Ureter (tissue), 1 donor: ENCODE measurements at regions not wholly inside any gene's neighbourhood (a gene's known extent, or its start where the extent isn't known, plus 50 kb on each side); places are given as distances from the start of the nearest gene placed in this dataset.
"Not testable (repeated sequence)": the region's sequence is repeated elsewhere in the genome, so short reads cannot be mapped to it uniquely, and the experiment has no call there.

Experiments
- DNase-seq: peaks from one replicate; pipeline ENCODE4 v3.0.0-alpha.2; 2020; ENCODE audit warnings: low spot score
- donor health status: DM: yes; HTN: yes; CAD: no.

DNA sequence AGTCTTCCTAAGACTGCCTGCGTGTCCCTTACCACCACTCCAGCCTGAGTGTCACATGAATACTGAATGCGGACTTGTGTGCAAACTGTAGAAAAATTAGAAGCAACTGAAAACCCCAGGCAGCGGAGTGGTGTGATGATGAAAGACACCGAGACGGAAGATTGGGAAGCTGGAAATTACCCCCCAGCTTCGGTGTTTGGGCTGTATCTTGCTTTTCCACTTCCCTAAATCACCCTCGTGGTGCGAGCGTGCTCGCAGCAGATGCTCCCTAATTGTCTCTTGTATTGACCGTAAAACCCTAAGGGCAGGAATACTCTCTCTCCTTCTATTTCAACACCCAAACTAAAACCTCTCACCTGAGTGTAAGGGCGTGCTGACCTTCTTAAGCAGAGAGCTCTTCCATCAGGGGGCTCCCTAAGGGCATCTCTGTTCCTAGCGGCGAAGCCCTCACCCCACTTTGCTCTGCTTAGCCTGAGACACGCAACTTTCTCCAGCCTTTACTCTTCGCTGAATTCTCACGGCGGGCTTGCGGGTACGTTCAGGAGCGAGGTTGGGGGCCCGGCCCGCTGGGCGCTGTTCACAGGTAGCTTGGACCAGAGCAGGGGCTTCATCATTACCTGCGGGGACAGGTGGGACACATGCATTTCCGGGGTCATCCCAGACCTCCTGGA lies 62.4 kb downstream of the CRYBB2 start:
- no peak for DNase-seq

DNA sequence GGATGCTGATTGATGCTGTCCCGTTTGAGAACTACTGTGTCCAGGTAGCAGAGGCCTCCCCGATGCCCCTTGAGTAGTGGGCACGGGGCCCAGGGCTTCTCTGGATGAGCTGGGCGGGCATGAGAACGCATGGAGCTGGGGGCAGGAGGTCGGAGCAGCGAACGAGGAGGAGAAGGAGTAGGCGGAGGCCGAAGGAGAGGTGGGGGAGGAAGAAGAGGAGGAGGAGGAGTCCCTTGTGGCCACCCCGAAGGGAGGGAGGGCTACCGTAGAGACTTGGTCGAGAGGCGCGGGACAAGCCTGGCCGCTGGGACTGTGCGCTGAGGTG lies 62.9 kb downstream of the CRYBB2 start:
- no peak for DNase-seq

DNA sequence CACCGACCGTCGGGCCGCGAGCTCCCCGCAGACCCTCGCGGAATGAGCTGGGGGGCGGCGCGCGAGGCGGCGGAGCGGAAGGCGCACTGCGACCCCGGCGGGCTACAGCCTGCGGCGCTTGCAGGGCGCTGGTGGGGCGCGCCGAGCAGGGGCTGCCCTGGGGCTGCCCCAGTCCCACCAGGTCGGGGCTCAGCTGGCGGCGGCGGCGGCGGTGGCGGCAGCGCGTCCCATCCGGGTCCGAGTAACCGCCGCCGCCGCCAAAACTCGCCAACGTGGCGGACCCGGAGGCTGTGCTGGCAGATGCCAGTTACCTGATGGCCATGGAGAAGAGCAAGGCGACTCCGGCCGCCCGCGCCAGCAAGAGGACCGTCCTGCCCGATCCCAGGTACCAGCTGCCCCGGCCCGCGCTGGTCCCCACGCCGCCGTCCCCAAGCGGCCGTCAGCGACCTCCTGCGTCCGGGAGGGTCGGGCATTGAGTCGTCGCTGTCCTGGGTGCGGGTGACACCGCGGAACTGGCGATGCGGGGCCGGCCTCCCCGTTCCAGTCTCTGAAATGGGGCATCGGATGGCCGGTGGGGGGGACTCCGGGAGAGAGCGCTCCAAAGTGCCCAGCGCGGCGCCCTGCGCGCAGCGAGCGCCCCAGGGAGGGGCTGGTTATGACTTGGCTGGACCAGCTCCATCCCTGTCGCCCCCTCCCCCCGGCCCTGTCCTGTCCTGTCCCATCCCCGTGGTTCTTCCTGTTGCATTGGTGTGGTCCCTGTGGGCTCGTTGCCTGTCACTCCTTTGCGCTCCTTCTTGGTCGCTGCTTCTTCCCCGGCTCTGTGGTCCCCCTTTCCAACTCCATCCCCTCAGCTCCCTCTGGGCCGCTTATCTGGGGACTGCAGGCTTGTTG lies 63.5 kb downstream of the CRYBB2 start:
- DNase-seq: no peak

DNA sequence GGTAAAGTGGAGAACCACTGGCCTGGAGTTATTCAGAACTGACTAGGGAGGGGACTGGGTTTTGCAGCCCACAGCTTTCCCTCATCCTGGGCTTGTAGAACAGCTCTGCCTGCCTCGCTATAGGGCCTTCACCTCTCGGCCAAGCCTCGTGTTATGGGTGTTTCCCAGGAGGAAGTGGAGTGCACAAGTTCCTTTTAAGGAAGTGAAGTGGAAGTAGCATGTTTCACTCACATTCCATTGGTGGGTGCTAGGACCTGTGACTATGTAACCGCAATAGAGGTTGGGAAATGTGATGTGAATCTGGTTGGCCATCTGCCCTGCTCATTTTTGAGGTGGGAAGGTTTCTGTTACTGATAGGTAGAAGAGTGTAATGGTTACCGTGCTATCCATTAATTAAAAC lies 69.0 kb downstream of the CRYBB2 start:
- DNase-seq: not testable (repeated sequence)

DNA sequence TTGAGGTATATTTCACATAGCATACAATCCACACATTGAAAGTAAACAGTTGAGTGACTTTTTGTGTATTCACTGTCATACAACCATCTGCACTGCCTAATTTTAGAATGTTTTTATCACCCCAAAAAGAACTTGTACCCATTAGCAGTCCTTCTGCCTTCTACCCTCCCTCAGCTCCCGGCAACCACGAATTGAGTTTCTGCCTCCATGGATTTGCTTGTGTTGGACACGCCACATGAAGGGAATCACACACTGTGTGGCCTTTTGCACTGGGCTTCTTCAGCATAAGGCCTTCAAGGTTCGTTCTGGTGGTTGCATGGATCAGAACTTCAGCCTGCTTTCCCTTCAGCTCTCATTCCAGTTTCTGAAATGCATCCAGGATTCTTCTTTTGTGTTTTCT lies 82.5 kb downstream of the CRYBB2 start:
- not testable (repeated sequence) for DNase-seq

DNA sequence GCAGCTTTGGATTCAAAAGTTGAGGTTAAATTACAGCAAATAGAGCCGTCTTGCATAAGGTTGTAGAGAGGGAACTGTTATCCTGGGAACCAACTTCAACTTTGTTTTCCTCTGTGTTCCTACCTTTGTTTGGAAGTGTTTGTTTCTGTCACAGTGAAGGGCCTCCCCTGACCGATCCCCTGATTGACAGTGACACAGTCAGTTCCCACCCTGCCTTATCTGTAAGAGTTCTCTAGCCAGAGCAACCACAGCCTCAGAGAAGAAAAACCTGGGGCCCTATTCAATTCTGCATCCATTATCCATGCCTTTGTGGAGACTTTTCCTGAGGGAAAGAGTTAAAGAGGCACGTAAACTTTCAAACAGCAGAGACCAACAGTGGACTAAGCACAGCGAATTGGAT lies 90.1 kb downstream of the CRYBB2 start:
- not testable (repeated sequence) for DNase-seq

DNA sequence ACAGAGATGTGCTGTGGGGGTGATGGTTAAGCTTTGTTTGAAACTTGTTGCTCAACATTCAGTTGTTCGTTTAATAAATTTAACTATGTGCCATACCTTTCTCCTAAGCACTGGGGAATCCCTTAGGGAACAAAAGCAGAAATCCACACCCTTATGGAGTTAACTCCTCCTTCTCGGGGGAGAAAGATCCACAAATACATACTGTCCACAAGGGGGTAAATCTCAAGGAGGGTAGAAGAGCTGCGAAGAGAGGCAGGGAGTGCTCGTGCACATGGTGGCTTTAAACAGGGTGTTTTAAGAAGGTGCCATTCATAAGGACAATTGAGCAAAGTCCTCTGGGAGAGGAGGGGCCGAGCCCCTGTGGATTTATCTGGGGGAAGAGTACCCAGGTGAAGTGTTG lies 92.5 kb downstream of the CRYBB2 start:
- not testable (repeated sequence) for DNase-seq

DNA sequence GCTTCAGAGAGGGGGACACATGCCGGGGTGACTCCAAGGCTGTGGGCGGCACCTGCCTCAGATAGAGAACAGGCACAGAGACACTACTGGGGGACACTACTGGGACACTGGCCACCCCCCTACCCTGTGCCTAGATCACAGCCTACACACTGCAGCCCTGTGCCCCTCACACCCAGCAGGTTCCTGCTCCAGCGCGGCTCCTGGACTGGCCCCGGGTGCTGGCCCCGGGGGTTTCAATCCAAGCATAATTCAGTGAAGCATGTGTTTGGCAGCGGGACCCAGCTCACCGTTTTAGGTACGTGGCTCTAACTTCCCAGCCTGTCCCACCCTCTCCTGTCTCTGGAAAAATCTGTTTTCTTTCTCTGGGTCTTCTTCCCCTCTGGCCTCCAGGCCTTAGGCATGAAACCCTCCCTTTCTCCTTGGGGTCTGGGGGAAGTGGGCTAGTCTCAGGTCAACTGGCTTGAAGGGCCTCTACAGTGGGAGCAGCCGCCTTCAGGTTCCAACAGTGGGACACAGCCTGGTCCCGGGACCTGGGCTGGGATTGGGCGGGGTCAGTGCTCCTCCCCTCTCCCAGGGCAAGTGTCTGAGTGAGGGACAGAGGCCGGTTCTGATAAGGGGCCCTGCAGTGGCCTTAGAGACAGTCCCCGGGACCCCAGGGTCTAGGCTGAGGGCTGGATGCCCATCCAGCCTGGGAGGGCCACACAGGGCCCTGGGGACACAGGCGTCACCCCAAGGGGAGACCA lies 98.8 kb downstream of the CRYBB2 start:
- no peak for DNase-seq

DNA sequence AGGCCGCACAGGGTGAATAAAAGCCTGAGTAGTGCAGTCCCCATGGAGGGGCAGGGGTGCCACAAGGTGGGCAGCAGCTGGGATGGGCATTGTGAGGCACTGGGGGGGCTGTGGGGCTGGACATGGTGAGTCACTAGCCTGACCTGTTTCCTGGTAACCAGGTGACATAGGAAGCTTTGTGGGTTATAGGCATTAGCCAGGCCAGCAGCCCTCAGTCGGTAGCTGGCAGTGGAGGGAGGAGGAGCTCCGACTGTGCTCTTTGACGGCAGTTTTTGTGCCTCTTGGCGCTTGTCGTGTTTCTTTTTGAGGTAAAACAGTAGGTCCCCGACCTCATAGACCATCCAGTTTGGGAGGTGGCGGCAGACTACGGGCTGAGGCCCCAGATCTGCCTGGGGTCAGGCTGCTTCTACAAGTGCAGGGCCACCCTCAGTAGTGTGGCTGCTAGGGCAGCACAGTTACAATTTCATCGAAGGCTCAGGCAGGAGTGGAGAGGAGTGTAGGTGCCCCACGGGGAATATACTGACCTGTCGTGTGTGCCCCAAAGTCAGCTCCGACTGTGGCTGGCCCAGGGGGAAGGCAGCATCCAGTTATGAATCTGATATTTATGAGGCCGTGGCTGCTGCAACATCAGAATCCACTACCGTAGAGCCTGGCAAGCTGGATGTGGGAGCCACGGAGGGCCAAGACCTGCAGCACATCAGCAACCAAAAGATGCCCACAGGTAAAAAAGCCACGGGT lies 107.7 kb downstream of the CRYBB2 start:
- DNase-seq: no peak

DNA sequence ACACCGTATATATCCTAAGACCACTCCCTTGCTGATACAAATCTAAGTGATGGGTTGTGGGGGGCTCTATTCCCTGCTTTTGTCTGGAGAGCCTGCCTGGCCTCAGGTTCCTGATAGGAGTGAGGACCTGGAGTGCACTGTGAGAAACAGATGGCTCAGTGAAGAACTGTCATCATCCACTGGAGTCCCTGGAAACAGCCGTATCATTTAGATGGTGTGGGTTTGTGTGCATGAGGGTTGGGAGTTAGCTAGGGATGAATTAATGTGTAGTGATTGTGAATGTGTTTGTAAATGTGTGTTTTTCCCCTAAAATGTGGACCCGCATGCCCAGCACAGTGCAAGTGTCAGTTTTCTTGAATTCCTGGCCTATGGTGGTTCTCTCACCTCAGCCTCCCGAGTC lies 111.6 kb downstream of the CRYBB2 start:
- no peak for DNase-seq

DNA sequence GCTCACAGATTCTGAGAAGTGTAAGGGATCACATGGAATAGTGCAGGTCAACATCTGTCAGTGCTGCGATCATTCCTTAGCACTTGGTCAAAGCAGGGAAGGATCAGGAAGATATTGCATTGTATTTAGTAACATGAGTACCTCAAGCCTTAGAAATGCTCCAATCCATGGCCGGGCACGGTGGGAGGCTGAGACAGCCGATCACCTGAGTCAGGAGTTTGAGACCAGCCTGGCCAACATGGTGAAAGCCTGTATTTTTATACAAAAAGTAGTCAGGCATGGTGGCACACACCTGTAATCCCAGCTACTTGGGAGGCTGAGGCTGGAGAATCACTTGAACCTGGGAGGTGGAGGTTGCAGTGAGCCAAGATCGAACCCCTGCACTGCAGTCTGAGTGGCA lies 112.5 kb downstream of the CRYBB2 start:
- not testable (repeated sequence) for DNase-seq

DNA sequence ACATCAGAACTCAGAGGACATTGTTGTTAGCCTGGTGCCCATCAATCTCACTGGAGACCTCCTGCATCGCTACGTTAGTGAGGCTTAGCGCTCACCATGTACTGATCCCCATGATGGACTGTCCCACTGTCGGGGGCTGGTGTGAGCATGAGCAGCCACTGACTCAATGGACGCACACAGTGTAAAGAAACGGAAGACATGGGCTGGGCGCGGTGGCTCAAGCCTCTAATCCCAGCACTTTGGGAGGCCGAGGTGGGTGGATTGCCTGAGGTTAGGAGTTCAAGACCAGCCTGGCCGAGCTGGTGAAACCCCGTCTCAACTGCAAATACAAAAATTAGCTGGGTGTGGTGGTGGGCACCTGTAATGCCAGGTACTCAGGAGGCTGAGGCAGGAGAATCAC lies 112.9 kb downstream of the CRYBB2 start:
- DNase-seq: no peak

DNA sequence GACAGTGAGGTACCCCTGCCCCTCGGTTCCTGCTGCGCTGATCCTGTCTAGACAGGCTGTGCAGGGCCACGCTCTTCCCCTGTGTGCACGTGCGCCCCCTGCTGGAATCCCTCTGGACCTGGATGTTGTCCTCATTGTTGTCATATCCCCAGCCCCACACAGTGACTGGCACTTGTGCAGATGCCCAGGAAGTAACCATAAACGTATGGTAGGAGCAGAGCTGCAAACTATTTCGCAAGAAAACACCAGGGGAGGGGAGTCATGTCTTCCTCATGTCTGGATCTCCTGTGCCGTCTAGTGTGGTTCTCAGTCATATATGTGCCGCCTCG lies 114.7 kb downstream of the CRYBB2 start:
- DNase-seq: no peak

DNA sequence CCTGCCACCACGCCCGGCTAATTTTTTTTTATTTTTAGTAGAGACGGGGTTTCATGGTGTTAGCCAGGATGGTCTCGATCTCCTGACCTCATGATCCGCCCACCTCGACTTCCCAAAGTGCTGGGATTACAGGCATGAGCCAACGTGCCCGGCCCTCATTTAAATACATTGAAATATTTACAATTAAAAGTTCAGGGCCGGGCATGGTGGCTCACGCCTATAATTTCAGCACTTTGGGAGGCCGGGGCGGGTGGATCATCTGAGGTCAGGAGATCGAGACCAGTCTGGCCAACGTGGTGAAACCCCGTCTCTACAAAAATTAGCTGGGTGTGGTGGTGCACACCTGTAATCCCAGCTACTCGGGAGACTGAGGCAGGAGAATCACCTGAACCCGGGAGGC lies 115.2 kb downstream of the CRYBB2 start:
- not testable (repeated sequence) for DNase-seq

DNA sequence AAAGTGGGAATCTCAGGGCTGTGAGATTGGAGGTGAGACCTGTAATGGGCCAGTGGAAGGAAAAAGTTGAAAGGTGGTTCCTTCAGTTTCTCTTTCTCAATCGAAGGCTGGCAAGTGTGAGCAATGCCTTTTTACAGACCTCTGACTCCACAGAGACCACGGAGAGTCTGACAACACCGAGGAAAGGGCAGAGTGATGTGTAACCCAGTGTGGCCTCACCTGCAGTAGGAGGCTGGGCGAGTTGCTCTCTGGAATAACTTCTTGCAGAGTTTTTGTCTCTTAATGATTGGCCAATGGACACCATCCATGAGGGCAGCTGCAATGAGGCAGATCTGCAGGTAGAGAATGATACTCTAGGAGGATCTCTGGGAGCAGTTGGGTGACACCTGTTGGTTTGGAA lies 115.8 kb downstream of the CRYBB2 start:
- DNase-seq: not testable (repeated sequence)

DNA sequence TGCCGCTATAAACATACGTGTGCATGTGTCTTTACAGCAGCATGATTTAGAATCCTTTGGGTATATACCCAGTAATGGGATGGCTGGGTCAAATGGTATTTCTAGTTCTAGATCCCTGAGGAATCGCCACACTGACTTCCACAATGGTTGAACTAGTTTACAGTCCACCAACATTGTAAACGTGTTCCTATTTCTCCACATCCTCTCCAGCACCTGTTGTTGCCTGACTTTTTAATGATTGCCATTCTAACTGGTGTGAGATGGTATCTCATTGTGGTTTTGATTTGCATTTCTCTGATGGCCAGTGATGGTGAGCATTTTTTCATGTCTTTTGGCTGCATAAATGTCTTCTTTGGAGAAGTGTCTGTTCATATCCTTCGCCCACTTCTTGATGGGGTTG lies 121.1 kb downstream of the CRYBB2 start:
- not testable (repeated sequence) for DNase-seq

DNA sequence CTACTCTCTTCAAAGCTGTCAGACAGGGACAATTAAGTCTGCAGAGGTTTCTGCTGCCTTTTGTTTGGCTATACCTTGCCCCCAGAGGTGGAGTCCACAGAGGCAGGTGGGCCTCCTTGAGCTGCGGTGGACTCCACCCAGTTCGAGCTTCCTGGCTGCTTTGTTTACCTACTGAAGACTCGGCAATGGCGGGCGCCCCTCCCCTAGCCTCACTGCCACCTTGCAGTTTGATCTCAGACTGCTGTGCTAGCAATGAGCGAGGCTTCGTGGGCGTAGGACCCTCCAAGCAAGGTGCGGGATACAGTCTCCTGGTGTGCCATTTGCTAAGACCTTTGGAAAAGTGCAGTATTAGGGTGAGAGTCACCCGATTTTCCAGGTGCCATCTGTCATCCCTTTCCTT lies 124.9 kb downstream of the CRYBB2 start:
- not testable (repeated sequence) for DNase-seq

DNA sequence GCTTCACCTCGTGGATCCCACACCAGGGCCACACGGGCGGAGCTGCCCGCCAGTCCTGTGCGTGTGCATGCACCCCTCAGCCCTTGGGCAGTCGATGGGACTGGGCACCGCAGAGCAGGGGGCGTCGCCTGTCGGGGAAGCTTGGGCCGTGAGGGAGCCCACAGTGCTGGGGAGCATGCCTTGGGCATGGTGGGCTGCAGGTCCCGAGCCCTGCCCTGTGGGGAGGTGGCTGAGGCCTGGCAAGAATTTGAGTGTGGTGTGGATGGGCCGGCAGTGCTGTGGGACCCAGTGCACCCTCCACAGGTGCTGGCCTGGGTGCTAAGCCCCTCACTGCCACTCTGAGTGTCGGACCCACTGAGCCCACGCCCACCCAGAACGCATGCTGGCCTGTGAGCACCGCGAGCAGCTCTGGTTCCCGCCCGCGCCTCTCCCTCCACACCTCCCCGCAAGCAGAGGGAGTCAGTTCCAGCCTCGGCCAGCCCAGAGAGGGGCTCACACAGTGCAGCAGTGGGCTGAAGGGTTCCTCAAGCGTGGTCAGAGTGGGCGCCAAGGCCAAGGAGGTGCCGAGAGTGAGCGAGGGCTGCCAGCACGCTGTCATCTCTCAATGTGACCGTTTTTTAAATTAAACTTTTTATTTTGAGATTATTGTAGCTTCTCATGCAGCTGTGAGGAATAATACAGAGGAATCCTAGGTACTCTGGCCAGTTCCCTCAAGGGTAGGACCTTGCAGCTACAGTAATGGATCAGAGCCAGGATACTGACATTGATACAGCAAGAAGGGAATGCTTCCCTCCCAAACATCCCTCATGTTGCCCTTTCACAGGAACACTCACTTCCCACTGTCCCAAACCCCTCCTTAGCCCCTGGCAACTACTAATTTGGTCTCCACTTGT lies 127.7 kb downstream of the CRYBB2 start:
- DNase-seq: no peak

DNA sequence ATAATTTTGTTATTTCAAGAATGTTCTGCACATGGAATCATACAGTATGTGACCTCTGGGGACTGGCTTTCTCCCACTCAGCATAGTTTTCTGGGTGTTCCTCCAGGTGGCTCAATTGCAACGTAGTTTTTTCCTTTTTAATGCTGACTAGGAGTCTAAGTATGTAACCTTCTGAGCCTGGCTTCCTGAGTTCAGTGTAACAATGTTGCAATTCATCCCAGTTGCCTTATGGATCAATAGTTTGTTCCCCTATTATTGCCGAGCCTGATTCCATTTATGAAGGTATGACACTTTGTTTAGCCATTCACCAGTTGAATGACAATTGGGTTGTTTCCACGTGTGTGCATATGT lies 128.3 kb downstream of the CRYBB2 start:
- no peak for DNase-seq

DNA sequence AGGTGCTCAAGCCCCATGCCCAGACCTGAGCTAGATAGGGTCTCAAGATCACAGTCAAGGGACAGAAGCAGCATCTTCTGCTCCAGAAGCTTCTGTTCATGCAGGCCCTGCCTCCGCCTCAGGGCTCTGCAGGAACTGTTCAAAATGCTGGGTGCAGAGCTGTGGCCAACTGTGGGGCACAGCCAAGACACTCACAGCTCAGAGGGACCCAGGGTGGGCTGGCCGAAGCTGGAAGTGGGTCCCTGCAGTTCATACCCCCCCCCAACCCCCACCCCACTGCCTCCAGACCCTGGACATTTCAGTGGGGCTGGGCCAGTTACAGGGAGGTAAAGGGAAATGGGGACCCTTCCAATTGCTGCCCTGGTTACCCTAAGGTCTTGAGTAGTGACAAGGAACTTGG lies 129.0 kb downstream of the CRYBB2 start:
- no peak for DNase-seq

DNA sequence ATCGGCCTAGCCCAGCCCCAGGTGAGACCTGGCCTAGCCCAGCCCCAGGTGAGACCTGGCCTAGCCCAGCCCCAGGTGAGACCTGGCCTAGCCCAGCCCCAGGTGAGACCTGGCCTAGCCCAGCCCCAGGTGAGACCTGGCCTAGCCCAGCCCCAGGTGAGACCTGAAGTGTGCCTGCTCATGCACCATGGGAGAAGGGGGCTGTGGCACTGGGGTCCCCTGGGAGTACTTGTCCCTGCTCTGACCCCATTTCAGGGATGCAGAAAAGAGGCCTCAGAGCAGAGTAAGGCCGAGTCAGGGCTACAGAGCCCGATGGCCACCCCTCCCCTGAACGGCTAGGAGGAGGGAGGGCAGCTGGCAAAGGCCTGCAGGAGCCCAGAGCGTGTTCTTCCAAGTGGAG lies 129.6 kb downstream of the CRYBB2 start:
- not testable (repeated sequence) for DNase-seq
